GM10266 (cell line): ENCODE measurements at regions not wholly inside any gene's neighbourhood (a gene's known extent, or its start where the extent isn't known, plus 50 kb on each side); places are given as distances from the start of the nearest gene placed in this dataset.

Source experiments
- DNase-seq: peaks from one replicate; pipeline ENCODE4 v3.0.0; 2012; ENCODE audit errors: extremely low spot score
- CTCF ChIP-seq: IDR thresholded peaks from 2 replicates; pipeline ENCODE4 v1.5.1; 2012; ENCODE audit warnings: mild to moderate bottlenecking, low read depth; ENCODE audit not compliant: control insufficient read depth, insufficient read depth; ENCODE audit errors: missing control alignments

- DNase-seq: no peak
- no peak for TF ChIP-seq CTCF
Measured at GRCh38 chr2:4130651-4131050, 427.3 kb downstream of the DCDC2C start.

- no peak for DNase-seq
- no peak for TF ChIP-seq CTCF
Measured at GRCh38 chr2:4134551-4135550, 431.5 kb downstream of the DCDC2C start.

GRCh38 chr2:4135765-4136164 lies 432.4 kb downstream of the DCDC2C start:
- TF ChIP-seq CTCF: no peak
- DNase-seq: no peak

GRCh38 chr2:4139316-4139715 lies 435.9 kb downstream of the DCDC2C start:
- no peak for DNase-seq
- no peak for TF ChIP-seq CTCF

GRCh38 chr2:4139731-4140130 lies 436.4 kb downstream of the DCDC2C start:
- no peak for TF ChIP-seq CTCF
- no peak for DNase-seq

GRCh38 chr2:4140281-4140970 lies 437.1 kb downstream of the DCDC2C start:
- no peak for TF ChIP-seq CTCF
- no peak for DNase-seq

- no peak for TF ChIP-seq CTCF
- no peak for DNase-seq
Measured at GRCh38 chr2:4144731-4145130, 441.4 kb downstream of the DCDC2C start.
